GM18517 (cell line): ENCODE measurements at regions not wholly inside any gene's neighbourhood (a gene's known extent, or its start where the extent isn't known, plus 50 kb on each side); places are given as distances from the start of the nearest gene placed in this dataset.

ENCODE experiments used
- ATAC-seq: cut with Tn5 transposase; IDR thresholded peaks from one replicate; pipeline ENCODE4 v1.9.1; 2021; ENCODE audit warnings: mild to moderate bottlenecking, moderate library complexity; ENCODE audit not compliant: unreplicated experiment

DNA sequence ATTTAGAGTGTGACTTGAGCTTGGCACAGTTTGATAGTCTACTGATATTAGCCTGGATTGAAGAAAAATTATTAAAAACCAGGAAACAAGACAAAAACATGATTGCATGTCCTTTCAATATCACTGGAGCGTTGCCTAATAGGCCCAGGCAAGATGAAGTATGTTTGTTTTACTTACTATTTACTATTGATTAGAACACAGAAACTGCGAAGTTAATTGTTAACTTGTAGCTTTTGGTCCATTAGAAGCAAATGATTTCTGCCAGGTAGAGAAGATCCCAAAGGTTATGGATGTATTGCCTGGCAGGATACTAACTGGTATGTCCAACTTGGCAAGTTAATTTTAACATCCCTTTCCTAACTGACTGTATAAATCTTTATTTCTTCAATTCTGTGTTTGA is 268.9 kb downstream of the ETNK1 start:
- ATAC-seq = no peak

GRCh38 chr12:22899184-22899583 is 274.2 kb downstream of the ETNK1 start:
- ATAC-seq = no peak

- no peak for ATAC-seq
These were observed 275.4 kb downstream of the ETNK1 start for GRCh38 chr12:22900401-22900800.

DNA sequence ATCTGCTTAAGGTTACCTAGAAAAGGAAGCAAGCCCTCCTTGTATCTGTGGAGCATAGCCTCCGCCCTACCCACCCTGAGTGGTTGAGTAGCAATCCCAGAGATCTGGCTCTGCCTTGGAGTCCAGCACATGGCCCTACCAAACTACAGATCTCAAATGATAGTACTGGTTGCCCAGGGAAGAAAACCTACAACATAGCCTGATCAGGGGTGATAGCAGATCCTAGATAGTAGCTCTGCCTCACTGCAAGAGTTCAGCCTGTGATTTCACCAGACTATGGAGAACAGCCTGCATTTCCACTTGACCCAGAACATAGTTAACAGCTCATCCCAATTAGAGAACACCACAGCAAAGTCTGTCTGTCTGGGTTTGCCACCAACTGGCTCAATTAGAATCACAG is 279.5 kb downstream of the ETNK1 start:
- ATAC-seq = no peak

GRCh38 chr12:22916241-22916640 is 291.3 kb downstream of the ETNK1 start:
- no peak for ATAC-seq

DNA sequence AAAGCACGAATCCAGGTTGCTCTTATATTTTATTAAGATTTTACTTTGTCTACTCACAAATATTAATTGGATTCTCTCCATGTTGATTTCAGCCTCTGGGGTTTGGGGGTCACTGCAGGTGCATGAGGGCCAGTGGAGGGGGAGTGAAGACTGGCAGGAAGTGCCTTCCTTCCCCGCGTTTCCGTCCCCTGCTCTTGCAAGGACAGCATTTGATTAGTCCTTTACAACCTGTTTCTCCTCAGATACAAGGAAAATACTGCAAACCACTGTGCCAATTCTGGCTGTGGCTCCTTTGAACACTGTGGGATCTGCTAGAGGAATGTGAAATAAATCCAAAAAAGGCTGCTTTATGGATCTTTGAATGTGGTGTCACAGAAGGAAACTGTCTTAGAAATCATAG is 291.8 kb downstream of the ETNK1 start:
- no peak for ATAC-seq

- no peak for ATAC-seq
These were observed 294.9 kb downstream of the ETNK1 start for GRCh38 chr12:22919883-22920282.

DNA sequence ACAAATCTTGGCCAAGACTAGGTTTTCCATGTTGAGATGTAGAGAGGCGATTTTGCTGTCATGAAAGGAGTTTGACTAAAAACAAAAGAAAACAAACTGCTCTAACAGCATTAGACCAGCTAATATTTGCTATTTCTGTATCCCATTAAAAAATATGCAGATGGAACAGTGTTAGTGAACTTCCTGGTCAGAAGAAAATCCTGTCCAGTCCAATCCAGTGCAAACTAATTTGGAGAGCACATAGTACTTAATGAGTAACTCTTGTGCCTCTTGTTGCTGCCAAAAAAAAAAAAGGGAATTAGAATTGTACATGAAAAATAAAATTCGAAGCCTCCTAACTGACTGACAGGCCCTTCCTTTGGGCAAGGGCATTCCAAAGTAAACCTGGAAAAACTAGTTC is 298.8 kb downstream of the ETNK1 start:
- no peak for ATAC-seq

DNA sequence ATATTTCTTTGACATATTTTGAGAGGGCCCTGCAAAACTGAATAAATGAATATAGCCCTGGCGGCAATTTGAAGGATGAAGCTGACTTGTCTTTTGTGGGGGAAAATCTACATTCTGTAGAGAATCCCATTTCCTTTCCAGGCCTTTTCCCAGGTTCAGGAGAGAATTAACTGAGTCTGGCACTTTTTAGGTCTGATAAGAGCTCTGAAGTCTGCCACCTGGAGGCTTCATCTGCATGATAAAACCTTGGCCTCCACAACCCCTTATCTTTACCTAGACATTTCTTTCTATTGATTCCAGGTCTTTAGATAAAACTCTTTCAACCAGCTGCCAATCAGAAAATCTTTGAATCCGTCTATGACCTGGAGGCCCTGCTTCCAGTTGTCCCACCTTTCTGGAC is 299.4 kb downstream of the ETNK1 start:
- no peak for ATAC-seq

- no peak for ATAC-seq
These were observed 300.7 kb downstream of the ETNK1 start for GRCh38 chr12:22925623-22926022.

DNA sequence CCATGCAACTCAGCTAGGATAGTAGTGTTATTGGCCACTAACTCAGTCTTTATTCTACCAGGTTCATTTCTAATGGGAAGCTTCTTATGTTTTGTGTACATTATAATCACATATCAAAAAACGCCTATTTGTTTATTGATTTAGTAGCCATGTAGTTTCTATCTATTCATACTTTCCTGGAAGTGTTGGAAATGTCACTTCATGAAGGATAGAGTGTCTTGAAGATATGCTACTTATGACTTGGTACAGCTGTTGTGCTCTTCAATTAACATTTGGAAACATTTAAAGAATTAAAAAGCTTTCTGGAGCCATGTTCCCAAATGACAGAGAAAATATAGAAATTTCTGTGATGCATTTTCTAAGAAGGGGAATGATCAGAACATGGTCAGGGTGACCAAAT is 307.5 kb downstream of the ETNK1 start:
- no peak for ATAC-seq

GRCh38 chr12:22935090-22935489 is 310.1 kb downstream of the ETNK1 start:
- ATAC-seq = no peak

DNA sequence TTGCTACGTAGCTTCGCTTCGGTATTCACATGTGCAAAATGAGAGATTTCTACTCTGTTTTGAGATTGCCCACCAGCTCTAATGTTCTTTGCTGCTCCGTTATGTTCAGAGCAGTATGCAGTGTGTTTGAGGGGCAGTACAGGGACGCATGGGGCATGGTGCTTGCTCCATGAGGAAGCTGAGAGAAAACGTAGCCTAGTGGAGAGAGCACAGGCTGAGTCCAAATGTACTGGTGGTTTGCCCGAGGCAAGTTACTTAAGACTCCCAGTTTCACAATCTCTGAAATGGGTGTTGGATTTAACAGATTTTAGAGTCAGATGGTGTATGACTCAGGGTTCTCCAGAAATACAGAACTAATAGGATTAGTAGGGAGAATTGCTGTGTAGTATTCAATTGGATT is 310.5 kb downstream of the ETNK1 start:
- ATAC-seq = no peak

DNA sequence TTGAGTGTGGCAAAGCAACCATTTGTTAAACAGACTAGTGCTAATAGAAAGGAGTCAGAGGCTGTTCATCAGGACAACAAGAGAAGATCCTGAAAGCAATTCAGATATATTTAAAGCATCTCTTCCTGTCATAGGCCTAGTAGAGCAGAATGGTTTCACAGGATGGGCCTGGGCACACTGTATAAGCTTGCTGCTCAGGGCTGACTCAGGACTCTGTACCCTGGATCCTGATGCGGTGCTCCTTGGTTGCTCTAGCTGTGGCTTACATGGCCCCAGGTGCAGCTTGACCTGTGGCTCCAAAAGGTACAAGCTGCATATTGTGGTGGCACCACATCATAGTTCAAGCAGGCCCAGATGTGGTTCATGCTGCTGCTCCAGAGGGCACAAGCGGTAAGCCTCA is 313.4 kb downstream of the ETNK1 start:
- ATAC-seq = no peak

DNA sequence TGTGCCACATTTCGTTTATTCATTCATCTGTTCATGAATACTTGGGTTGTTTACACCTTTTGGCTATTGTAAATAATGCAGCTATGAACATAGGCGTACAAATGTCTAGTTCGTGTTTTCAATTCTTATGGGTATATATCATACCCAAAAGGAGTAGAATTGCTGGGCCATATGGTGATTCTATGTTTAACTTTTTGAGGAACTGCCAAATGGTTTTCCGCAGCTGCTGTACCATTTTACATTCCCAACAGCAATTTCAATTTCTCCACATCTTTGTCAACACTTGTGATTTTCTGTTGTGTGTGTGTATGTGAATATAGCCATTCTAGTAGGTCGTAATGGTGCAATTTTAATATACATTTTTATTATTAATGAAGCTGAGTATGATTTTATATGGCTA is 326.2 kb downstream of the ETNK1 start:
- no peak for ATAC-seq

DNA sequence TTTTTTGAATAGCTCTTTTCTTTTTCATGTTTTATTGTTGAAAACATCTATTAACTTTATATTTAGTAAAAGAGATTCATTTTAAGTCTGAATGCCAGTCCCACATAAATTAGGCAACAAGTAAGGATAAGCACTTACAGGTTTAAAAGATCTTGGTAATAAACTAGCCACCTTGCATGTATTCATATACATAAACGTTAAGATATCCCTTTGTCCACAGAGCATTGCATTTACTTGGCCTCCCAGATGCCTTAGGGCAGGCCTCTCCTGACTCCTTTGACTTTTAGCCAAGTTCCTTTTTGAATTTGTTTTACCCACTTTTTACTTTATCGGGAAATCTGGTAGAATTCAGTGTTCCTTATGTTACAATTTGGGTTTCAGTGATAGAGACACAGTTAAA is 331.7 kb downstream of the ETNK1 start:
- no peak for ATAC-seq

GRCh38 chr12:22967171-22967570 is 342.2 kb downstream of the ETNK1 start:
- no peak for ATAC-seq

- ATAC-seq = no peak
These were observed 344.6 kb downstream of the ETNK1 start for GRCh38 chr12:22969521-22969920.

- no peak for ATAC-seq
These were observed 346.3 kb downstream of the ETNK1 start for GRCh38 chr12:22971247-22971646.

DNA sequence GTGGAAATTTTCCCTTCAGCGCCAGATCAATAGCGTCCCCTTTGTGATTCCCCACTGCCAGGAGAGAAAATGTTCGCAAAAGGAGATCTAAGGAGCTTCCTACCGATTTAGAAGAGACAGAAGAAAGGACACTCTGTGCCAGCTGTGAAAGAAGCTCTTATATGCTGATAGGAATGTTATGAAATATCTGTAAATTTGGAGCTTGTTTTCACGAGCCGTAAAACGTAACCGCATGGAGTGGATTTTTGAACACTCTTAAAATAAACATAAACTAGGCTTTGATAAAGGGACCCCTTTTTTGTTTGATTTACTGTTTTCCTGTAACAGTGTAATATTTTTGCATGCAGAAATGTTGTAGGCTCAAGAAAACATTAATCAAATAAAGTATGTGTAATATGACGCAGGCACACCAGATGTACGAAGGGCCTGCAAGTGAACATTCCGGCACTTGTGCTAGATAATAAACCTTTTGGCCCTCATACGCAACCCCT is 346.8 kb downstream of the ETNK1 start:
- no peak for ATAC-seq

DNA sequence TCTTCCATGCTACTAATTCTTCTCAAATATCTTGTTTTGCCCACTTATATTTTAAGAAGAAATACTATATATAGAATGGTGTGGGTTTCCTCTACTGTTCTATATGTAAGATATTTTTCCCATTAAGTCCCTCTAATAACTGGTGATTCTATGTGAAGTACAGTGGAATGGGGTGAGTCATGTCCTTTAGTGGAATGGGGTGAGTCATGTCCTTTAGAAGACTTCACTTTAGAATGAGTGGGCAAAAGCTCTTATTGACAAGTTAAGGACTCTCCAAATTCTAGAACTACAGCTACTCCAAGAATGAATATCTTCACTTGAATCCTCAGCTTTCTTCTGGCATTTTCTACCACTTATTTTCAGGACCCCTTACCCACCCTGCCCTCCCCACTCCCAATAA is 349.9 kb downstream of the ETNK1 start:
- no peak for ATAC-seq

DNA sequence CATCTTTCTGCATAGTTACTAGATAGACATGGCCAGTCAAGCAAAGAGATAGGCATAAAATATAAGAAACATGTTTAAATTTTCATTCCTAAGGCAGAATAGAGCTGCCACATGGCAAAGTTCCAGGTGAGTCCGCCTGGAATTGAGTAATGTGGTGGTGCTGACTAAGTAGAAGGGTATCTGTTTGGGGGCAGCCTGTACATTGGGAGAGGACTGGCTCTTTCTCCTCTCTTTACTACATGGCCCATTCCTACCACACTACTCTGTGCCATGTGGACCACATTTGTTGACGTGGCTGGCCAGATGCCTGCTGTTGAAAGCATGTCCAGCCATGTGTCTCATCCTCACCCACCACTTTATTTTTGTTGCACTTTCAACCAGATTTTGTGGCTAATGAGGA is 354.0 kb downstream of the ETNK1 start:
- no peak for ATAC-seq

GRCh38 chr12:22979854-22980469 is 355.0 kb downstream of the ETNK1 start:
- ATAC-seq = no peak
